DMS79 (cell line): ENCODE measurements at regions not wholly inside any gene's neighbourhood (a gene's known extent, or its start where the extent isn't known, plus 50 kb on each side); places are given as distances from the start of the nearest gene placed in this dataset.

Experiments
- DNase-seq: peaks from one replicate; lab custom pipeline; 2025; lab: John Stamatoyannopoulos, UW

DNA sequence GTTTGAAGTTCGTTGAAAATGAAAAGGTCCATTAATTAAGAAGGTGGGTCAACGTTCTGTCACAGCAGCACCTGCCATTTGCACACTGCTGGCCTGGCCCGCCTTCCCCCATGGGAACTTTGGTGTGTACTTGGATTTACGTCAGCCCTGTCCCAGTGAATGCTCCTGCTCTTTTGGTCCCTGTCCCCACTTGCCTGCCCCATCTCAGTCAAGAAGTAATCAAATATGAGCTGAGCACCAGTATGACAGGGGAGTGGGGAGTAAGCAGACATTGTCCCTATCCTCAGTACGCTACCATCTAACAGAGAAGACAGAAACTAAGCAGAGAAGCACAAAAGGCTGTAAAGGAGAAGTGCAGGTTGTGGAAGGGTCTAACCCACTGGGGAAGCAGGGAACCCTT is 65.1 kb downstream of the SLC4A3 start:
- no peak for DNase-seq

DNA sequence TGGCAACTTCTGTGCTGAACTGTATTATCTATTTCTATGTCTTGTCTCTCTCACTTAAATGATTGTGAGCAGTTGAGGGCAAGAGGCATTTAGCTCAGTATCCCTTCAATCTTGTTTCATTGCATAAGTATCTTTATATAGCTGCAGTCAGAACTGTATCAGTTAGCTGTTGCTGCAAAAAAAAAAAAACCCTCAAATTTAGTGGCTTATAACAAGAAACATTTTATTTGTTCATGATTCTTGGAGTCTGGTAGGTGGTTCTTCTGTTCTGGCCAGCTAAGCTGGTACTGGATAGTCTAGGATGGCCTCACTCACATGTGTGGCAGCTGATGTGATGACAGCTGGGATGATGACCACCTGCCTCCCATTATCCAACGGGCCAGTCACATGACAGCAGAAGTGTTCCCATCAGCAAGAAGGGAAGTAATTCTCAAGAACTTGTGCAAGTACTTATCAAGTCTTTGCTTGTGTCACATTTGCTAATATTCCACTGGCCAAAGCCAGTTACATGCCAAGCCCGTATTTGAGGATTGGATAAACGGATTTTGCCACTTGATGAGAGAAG is 67.8 kb downstream of the SLC4A3 start:
- DNase-seq, result no peak

DNA sequence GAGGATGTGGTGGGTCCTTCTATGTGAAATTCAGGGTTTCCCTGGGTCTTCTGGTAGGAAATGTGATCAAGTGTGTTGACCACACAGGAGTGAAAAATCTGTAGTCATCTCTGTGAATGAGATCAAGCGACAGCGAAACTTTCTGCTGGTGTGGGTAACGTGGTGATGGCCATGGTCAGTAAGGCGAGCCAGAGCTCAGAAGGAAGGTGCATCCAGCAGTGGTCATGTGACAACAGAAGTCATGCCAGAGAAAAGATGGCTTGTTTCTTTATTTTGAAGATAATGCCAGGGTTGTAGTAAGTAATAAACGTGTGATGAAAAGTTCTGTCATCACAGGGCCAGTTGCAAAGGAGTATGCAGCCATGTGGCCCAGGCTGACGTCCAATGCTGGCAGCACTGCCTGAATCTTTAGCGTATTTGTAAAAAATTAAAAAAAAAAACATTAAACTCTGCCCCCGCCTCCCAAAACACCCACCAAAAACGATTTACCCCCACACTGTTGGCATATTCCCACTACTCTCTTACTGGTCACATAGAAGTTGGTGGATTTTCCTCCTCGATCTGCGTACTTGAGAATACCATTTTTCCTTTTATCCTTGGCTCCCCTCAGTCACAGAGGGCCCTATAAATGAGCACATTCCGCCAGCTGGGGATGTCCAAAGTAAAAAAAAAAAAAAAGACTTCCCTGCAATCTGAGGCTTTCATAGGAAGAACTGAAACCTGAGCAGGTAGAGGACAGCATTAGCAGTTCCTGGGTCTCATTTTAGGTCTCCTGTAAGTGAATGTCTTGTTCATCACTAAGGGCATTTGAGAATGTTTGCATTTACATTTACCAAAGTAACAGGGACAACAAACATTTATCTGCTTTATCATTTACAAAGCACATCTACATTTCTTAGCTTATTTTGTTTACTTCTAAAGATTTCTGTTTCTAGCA is 70.6 kb downstream of the SLC4A3 start:
- DNase-seq, result no peak

DNA sequence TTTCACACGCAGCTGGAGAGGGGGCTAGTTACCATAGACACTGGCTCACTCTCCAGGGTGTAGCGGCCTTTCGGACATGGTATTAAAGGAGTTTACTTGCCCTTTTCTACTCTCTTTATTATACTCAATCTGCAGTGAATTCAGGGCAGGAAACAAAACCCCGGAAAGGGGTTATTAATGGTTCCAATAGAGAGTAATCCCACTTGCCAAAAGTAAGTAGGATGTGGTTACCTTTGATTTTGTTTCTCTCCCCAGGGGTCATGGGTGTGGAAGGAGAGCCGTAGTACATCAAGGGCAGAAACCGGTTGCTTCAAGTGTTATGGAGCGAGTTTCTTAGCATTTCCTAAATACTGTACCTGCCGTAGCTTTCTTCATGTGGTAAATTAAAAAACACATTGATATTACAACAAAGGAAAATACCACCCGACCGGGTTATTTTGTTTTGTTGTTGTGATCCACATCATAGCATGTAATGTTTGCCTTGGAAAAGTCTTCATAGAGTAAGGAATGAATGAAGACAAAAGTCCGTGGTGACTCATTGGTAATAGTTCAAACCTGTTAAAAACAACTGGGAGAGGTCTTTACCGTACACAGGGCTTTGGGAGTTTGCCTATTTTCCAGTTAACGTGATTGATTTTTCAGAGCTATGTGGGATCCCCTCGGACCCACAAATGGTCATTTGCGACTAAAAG is 71.5 kb downstream of the SLC4A3 start:
- DNase-seq, result peak; percentile 64

DNA sequence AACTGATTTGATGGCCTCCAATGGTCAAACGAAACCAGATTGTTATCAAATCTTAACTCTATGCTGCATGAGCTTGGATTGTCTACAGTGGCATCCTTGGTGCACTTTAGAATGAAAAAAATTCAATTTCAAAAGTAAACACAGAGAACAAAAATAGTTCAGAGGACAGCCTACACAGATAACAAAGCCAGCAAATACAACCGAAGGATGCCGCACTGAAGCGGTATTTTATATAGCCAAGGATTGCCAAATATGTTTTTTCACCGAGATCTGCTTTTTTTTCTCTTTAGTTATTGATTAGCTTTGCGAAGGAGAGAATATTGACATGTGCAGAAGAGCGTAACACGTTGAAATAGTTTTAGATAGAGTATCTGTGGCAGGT is 72.0 kb downstream of the SLC4A3 start:
- no peak for DNase-seq

DNA sequence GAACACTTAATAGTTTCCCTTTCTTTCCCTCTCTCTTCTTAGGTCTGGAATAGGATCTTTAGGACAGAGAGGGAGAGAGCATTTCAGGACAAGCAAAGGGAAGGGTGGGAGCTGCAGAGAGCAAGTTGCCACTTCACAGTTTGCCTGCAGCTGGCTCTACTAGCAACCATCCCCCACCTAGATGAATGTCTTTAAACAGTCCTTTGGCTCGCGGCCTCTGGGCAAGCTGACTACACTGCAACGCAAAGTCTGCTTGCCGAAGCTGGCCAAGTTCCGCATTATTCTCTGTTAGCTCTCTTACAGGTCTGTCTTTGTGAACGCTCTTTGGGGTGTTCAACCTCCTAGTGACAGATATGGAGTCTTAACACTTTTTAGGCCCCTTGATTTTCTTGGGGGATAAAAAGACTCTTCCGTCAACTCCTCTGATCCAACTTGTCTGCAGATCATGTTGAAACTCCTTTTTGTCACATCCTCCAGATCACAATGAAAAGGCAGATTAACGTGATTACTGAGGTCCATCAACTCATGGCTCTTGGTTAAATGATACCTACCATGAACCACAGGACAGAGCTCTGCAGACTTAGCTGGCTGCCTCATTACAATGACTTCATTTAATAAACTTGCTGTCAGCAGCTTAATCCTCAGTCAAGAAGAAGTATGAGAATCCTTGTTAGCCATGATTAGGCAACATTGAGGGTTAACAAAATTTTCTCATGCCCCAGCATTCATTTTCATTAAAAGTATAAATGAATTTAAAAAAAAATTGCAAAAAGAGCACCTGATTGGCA is 74.6 kb downstream of the SLC4A3 start:
- no peak for DNase-seq

DNA sequence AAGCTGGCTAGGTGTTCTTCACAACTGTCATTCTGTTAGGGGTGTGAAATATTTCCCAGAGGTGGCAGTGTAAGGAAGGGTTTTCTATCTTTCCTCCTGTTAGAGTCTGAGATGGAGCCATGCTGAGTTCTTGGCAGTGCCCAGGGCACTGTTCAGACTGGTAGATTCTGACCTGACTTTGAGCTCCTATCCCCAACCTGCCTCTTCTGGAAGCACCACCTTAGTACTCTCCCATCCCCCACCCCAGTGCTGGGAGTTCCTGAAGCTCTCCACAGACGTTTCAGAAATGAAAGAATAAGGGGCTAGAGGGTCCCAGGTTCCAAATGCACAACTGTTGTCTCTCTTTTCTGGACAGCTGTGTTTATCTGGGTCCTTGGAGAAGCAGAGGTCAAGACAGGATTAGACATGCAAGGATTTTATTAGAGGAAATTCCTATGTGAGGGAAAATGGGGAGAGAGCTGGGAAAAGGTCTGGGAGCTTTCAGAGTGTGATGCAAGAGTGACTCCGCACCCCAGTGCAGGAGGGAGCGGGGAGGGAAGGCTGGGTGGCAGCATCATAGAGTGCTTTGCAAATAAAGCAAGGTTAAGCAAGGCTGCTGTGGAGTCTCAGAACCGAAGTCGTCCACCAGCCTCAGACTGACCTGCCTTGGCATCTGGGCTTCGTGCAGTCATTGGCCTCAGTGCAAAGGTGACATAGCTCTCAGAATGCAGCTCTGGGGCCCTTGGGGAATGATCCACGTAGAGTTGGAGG is 75.5 kb downstream of the SLC4A3 start:
- DNase-seq, result no peak

DNA sequence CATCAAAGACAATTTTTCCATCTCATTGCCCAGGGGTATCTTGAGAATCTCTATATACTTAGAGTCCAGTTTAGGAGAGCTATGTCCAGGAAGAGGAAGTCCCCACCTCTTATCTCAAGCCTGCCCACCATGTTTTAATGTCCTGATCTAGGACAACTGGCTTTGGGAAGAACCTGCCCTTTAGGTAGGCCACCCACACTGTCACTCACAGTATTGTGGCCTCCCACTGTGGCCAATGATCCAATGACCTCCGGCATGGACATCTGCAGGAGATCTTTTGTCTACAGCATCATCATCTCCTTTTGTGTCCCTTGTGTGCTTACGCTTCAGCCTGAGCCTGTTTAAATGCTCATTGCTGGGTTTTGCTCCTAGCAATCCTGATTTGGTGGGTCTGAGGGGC is 77.4 kb downstream of the SLC4A3 start:
- DNase-seq, result no peak

DNA sequence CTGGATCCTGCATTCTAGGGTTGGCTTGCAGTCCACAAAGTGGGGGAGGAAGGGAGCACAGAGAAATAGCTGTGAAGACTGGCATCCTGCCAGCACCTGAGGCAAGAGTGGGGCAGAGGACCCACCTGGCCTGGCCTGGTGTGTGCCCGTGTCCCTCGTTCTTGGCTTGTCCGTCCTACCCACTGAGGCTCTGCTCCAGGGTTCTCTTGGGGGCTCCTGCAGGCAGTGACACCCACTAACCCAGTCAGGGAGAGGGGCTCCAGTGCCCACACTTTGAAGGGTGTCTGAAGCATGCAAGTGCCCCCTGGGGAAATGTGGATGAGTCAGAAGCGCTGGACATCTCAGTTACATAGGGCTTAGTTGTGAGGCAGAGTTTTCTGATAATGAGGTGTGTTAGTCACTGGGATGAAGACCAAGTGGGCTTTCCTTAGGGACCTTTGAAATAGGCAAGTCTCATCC is 79.4 kb downstream of the SLC4A3 start:
- no peak for DNase-seq

DNA sequence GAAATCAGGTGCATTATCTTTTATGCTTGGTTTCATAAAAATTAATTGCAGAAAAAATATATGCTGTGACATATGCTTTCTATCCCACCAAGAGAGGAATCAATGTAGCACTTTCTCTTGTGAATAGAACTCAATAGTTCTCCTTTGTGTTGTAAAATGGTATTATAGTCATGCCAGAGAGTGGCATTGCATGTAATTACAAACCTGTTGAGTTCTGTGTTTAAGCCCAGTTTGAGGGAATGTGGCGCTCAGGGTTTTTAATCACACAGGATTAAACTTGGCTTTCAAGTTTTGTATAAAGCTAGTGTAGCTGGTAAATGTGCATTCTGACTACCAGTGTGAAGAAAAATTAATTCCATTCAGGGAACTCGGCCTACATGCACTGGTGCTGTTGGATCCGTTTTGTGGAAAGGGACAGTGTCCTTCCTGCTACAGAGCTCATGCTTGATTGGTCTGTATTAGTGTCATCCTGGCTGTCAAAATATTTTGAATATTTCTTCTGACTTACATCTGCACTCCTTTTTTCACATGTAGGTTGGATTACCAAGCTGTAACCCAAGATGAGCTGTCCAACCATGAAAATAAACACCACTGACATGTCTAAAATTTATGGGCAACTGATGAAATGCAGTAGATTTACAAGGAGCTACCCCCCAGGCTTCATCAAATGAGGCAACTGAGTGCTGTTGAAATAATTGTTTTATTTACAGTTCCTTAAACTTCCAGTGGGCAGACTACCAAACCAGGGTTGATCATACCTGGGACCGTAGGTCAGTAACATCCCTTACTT is 80.3 kb downstream of the SLC4A3 start:
- DNase-seq, result no peak

DNA sequence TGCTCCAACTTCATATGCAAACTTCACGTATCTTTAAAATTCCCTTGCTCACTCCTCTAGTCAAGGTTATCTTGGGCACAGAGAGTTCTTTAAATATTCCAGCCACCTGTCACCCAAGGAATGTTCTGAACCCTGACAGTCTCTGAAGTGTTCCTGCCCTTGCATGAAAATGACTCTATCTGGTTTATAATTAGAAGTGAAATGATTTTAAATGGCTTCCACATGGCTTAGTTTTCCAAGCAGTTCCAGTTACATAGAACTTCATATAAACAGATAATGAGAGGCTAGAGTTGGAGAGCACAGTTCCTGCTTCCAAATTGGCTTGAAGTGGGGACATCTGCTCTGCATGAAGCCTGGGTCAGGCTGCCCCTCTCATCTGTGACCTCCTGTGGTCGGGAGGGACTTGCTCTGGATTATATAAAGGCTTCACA is 81.9 kb downstream of the SLC4A3 start:
- no peak for DNase-seq

DNA sequence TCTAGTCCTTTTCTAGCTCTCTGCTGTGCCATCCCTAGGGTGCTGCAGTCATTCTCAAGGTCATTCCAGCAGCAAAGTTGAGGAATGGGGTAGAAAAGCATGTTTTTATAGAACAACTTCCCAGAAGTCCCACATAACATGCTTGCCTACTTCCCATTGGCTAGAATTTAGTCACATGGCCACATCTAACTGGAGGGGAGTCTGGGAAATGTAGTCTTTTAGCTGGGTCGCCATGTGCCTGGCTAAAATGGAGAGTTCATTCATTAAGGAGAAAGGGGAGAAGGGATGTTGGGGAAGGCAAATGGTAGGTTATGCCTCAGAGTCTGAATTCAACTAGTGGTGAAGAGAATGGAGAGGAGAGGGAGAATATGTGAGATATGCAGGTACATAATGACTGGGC is 85.7 kb downstream of the SLC4A3 start:
- DNase-seq, result no peak

DNA sequence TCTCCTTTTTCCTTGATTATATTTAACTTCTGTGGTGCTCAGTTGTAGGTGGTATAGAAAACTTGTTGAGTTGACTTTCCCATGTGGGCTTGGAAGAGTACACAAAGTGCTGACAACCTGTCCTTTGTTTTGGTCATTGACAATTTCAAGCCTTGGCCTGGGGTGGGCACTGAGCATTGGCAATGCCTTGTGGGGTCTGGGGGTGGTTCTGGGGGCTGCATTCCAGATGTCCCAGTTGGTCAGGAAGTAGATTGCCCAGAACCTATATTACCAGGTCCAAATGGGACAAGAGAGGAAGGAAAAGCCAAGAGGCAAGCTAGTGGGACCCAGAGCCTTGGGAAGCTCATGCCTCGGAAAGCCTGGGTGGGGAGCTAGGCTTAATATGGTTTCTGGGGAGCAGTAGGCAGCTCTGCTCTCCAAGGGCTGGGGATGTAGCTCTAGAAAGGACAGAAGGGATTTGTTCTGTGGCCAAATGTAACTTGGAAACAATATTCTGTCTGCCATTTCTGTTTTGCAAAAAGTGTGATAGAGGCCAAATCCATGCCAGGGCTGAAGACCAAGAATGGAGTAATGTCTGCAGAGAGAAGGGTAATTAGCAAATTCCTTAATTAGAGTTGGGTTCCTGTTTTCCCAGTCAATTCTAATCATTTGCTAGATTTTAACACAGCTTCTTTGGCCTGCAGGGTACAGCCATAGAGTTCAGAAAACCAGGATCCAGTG is 87.4 kb downstream of the SLC4A3 start:
- no peak for DNase-seq

DNA sequence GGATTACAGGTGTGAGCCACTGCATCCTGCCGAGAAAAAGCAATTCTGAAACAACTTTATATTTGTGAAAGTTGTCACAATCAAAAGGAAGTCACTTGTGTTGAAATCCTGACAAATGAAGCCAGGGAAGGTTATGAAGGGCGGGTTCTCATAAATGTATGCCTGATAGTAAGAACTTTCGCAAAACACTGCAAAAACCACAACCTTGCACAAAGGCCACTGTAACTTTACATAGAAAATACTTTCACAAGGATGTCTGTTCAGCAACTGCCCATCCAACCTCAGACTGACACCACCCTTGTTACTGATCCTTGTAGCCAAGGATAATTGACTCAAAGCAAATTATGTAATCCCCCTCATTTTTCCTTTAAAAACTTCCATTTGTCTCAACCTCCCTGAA is 90.6 kb downstream of the SLC4A3 start:
- DNase-seq, result no peak

DNA sequence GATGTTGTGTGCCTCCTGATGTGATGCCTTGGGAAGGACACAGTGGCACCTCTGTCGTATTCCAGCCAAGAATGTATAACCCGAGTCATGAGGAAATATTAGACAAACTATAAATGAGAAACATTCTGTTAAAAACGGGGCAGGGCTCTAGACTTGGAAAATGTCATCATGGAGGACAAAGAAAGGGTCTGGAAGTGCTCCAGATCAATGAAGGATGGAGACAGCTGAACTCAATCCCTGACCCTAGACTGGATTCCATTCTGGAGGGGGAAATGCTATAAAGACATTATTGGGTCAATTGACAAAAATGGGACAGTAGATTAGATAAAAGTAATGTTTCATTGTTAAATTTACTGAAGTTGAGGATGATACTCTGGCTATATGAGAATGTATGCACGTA is 92.1 kb downstream of the SLC4A3 start:
- no peak for DNase-seq

DNA sequence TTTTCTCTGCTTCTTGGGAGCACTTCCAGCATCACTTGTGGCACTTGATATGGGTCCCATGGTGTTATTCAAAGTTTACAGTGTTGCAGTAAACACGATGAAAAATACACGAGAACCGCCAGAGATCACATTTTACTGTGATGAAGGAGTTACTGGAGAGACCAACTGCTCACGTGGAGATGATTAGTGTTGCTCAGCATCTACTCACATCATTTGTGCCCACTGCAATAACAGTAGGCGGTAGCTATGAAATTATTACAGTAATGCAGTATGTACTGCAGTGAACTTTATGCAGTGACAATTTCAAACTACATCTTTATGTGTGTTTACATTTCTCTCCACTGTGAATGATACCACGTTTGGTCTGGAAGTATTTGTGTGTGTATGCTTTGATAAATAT is 93.5 kb downstream of the SLC4A3 start:
- DNase-seq, result no peak

DNA sequence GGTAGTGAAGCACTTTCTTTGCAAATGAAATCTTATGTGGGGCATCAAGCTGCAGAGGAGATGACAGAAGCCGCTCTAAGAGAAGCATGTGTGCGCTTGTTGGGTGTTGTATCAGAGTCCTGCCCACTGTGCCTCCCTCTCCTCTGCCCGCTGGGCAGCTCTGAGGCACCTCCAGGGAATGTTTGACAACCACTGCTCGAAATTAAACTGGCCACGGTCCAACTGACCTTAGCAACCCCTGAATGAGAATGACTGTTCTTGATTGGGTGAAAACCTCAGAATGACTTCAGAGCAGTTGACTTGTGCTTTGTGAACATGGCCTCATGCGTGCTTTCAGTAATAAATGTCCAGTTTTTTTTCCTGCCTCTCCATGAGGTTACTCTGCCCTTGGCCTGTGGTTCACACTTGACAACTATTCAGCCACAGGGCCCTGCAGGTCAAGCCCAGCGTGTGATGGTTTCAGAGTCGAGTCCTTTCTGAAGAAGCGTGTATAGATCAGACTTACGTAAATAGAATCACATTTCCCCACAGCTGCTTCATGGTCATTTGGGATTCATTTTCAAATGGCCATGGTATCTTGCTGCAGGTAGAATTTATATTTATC is 94.9 kb downstream of the SLC4A3 start:
- DNase-seq, result no peak

DNA sequence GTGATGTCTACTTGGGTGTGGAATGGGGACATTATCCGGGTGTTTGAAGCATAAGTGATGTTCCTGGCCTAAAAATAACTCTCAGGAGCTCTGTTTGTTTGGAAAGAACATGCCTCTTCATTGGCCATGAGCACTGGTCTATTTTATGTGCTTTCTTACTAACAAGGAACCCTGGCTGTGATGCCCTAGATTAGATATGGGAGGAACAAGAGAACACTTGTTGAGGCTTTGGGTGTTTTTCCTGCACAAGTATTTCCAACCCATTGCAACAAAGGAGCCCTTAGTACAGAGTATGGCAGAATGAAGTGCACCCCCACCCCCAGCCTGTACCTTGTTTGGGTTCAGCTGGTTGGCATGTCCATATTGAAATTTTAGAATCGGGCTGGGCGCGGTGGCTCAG is 95.9 kb downstream of the SLC4A3 start:
- no peak for DNase-seq

DNA sequence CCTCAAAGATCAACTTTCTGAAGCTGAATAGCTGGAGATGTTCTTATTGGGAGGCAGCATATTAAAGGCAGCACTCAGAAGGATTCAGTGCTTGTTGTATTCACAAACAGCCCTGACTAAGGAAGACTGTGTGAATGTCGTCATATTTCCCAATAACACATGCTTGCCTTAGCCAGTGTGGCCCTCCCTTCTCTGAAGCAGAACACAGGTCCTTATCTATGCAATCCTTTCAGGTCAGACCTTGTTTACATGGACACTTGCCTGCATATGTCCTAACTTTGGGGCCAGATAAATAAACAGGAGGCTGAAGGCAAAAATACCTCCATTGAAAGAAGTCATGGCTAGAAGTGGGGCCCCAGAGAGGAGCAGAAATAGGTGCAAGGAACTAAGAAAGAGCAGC is 97.2 kb downstream of the SLC4A3 start:
- no peak for DNase-seq

DNA sequence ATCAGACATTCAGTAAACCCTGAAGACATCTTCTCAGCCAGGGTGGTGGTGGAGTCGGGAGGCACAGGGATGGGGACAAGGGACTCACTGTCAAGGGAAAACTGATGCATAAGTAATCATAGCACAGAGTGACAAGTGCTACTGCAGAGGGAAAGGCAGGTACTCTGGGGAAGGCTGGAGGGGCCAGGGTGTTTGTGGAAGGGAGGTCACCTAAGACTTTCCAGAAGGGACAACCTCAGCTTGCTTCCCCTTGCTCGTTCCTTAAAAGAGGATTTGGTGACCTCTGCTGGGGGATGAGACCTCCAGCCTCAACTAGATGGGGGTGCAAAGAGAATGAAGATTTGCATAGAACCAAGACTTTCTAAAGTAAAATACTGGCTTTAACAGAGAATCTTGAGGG is 99.5 kb downstream of the SLC4A3 start:
- no peak for DNase-seq
